Prostate gland (tissue), 2 donors: ENCODE measurements at regions not wholly inside any gene's neighbourhood (a gene's known extent, or its start where the extent isn't known, plus 50 kb on each side); places are given as distances from the start of the nearest gene placed in this dataset.

ENCODE experiments used
- POLR2A ChIP-seq: fragments of 450-650 bp; IDR thresholded peaks from one replicate; pipeline ENCODE4 v1.6.1; 2016; ENCODE audit warnings: antibody characterized with exemption, mild to moderate bottlenecking
- TF ChIP-seq, protein P1 (sequence below), 4 experiments: fragments of 200-600 bp in 2 of 4; fragments of 450-650 bp in 2 of 4; sonication (generic) in 2 of 4; IDR thresholded peaks; 1 replicate in 3 of 4; 2 replicates in 1 of 4; pipeline ENCODE4 v1.5.1; 2016 to 2019; ENCODE audit warnings: antibody characterized with exemption in 4 of 4, mild to moderate bottlenecking in 2 of 4, moderate library complexity in 2 of 4

DNA sequence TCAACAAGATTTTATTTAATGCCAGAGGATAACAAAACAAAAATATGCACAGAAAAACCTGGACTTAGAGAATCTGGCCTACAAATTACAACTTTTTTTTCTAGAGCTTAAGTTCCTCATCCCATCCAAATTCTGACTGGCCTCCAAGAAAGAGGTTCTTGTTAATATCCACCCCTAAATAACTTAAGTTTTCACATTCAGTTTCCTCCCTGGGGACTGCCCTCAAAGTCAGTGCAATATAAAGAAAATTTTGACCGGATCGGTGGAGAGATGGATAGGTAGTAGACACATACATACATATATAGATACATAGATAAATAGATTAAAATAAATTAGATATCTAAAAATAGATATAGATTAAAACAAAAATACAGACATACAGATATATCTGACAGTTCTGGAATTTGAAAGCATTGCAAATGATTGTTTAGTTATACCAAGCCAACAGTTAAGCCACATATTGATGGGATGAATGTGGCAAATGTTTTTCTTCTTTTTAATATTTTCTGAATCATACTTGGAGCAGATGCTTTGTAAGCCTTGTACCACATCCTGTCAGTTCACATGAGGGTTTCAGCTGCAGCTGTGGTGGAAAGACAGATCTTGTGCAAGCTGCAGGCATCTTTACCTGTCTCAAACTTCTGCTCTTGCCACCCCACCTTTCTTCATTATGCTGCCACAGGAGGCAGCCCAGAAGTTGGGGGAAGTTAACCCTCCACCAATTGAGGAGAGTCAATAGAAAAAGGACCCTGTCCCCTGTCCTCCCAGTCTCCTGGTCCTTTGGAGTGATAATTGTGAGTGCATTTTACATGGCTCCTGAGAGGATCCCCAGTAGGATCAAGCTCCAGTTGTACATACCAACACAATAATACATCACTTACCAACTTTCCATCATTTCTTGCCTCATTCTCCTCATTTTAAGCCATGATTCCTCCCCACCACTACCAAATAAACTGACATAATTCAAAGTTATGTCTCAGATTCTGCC is 58.5 kb upstream of the PRDM8 start:
- TF ChIP-seq POLR2A = no peak
- TF ChIP-seq, protein P1, sequence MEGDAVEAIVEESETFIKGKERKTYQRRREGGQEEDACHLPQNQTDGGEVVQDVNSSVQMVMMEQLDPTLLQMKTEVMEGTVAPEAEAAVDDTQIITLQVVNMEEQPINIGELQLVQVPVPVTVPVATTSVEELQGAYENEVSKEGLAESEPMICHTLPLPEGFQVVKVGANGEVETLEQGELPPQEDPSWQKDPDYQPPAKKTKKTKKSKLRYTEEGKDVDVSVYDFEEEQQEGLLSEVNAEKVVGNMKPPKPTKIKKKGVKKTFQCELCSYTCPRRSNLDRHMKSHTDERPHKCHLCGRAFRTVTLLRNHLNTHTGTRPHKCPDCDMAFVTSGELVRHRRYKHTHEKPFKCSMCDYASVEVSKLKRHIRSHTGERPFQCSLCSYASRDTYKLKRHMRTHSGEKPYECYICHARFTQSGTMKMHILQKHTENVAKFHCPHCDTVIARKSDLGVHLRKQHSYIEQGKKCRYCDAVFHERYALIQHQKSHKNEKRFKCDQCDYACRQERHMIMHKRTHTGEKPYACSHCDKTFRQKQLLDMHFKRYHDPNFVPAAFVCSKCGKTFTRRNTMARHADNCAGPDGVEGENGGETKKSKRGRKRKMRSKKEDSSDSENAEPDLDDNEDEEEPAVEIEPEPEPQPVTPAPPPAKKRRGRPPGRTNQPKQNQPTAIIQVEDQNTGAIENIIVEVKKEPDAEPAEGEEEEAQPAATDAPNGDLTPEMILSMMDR (IDR thresholded peaks at IDR 0.05) = no peak
